VCaP (cell line): ENCODE measurements at regions not wholly inside any gene's neighbourhood (a gene's known extent, or its start where the extent isn't known, plus 50 kb on each side); places are given as distances from the start of the nearest gene placed in this dataset.

ENCODE experiments used
- H3K27ac ChIP-seq: fragments of 450-650 bp; 2 replicates; pipeline ENCODE4 v1.5.1; 2017
- TF ChIP-seq, protein P1 (sequence below): fragments of 450-650 bp; conservative IDR thresholded peaks from 2 replicates; pipeline ENCODE4 v1.5.1; 2017; ENCODE audit warnings: mild to moderate bottlenecking, moderate library complexity

DNA sequence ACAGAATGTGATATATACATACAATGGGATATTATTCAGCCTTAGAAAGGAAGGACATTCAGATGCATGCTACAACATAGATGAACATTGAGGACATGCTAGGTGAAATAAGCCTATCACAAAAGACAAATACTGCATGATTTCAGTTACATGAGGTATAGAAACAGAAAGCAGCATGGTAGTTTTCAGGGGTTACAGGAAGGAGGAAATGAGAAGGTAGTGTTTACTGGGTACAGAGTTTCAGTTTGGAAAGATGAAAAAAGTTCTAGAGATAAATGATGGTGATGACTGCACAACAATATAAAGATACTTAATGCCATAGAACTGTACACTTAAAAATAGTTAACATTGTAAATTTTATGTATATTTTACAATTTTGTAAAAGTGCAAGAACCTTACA, 266.7 kb upstream of the C11orf87 start:
- TF ChIP-seq, protein P1, sequence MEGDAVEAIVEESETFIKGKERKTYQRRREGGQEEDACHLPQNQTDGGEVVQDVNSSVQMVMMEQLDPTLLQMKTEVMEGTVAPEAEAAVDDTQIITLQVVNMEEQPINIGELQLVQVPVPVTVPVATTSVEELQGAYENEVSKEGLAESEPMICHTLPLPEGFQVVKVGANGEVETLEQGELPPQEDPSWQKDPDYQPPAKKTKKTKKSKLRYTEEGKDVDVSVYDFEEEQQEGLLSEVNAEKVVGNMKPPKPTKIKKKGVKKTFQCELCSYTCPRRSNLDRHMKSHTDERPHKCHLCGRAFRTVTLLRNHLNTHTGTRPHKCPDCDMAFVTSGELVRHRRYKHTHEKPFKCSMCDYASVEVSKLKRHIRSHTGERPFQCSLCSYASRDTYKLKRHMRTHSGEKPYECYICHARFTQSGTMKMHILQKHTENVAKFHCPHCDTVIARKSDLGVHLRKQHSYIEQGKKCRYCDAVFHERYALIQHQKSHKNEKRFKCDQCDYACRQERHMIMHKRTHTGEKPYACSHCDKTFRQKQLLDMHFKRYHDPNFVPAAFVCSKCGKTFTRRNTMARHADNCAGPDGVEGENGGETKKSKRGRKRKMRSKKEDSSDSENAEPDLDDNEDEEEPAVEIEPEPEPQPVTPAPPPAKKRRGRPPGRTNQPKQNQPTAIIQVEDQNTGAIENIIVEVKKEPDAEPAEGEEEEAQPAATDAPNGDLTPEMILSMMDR, result no peak
- no peak overlapping the region for H3K27ac ChIP-seq

DNA sequence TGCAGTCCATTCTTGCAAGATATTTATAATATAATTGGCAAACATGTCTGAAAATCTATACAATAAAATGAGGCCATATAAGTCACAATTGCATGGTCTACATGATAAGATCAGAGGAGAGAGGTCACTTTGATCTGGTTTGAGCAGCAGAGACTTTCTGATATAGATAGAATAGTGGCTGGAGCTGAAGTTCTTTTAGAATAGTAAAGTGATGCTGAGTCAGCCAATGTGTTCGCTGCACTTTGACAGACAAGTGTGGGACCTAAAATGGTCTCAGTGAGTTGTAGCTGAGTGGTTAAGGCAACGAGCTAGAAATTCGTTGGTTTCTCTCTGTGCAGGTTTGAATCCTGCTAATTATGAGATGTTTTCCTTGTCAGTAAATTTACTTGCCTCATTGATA, 257.0 kb upstream of the C11orf87 start:
- TF ChIP-seq, protein P1, result no peak
- no peak overlapping the region for H3K27ac ChIP-seq

DNA sequence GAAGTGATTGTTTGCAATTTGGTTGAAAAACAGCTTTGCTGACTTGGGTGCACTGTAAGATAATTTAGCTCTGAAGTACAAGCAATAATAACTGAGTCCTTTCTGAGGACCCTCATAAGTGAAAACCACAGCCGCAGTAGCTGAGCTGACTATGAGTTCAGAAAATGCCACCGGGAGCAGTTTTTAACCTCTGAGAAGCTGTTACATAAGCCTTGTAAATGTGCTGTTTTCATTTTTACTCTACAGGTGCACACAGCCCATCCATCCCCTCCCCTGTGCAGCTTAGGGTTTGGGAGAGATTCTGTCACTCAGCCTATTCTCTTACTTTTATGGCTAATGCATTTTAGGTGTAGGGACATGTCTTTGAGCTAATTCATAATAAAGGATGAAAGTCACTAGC, 255.5 kb upstream of the C11orf87 start:
- TF ChIP-seq, protein P1, result no peak
- H3K27ac ChIP-seq, result no peak overlapping the region

DNA sequence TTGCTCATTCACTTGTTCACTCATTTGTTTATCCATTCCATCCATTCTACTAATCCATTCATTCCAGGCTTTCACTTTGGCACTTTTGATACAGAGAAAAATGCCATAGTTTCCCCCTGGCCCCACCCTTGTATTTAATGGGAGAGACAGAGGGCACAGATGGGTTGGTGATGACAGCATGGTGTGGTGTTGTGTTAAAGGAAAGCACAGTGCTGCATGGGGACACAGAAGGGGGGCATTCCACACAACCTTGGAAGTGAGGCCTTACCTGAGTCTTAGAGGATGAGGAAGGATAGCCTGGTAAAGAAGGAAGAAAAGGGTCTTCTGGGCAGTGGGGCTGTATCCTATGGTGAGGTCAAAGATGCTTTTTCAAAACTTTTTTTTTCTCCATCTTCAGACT, 248.5 kb upstream of the C11orf87 start:
- H3K27ac ChIP-seq, result no peak overlapping the region
- TF ChIP-seq, protein P1, result no peak

DNA sequence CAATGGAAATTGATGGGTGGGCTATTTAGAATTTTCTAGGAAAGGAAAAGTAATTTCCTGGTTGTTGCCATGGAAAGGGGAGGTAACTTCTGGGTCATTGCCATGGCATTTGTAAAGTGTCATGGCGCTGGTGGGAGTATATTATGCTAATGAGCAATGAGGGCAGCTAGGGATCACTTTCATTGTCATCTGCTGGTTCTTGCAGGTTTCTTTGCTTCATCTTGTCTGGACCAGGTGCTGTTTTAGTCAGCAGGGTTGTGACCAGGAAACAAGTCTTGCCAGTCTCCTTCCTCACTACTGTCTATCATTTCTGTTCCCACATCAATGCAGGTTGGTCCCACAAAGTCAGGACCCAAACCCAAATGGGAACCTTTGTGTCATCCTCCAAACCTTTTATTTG, 237.6 kb upstream of the C11orf87 start:
- H3K27ac ChIP-seq, result no peak overlapping the region
- TF ChIP-seq, protein P1, result no peak

DNA sequence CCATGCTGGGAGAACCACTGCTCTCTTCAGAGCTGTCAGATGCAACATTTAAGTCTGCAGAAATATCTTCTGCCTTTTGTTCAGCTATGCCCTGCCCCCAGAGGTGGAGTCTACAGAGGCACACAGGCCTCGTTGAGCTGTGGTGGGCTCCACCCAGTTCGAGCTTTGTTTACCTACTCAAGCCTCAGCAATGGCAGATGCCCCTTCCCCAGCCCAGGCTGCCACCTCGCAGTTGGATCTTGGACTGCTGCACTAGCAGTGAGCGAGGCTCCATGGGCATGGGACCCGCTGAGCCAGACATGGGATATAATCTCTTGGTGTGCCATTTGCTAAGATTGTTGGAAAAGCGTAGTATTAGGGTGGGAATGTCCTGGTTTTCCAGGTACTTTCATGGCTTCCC, 229.1 kb upstream of the C11orf87 start:
- TF ChIP-seq, protein P1, result no peak
- H3K27ac ChIP-seq, result no peak overlapping the region

DNA sequence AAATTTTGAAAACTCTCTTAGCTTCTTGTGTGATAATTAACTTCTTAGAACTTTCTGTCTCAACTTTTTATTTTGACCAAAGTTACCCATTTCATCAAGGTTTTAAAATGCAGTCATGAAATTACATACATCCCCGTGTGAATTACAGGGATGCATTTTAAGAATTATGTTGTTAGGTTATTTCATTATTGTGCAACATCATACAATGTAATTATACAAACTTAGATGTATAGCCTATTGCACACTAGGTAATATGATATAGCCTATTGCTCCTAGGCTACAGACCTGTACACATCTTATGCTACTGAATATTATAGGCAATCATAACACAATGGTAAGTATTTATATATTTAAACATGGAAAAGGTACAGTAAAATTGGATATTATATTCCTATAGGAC, 228.1 kb upstream of the C11orf87 start:
- TF ChIP-seq, protein P1, result no peak
- H3K27ac ChIP-seq, result no peak overlapping the region

DNA sequence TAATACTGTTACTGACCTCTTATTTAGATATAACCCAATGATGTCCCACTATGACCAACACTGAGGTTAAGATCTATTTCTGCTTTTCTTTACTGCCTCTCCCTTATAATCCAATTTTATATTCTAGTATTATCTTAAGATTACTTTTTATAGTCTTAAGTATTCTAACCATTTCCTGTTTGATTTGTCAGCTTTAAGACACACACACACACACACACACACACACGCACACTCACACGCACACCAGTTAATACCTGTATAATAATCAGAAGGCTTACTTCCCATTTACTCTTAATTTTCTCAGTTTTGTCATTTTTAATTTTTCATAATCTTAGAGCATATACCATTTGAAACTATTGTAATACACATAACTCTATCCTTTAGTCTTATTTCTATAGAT, 226.0 kb upstream of the C11orf87 start:
- TF ChIP-seq, protein P1, result no peak
- H3K27ac ChIP-seq, result no peak overlapping the region
